SK-N-MC (cell line): ENCODE measurements at regions not wholly inside any gene's neighbourhood (a gene's known extent, or its start where the extent isn't known, plus 50 kb on each side); places are given as distances from the start of the nearest gene placed in this dataset.

Experiments used
- DNase-seq: peaks from one replicate; pipeline ENCODE4 v3.0.0-alpha.2; 2011; ENCODE audit warnings: low read depth, low spot score
- H3K27ac ChIP-seq: fragments of 200-600 bp; sonication (generic); 2 replicates; pipeline ENCODE4 v1.5.1; 2016; ENCODE audit warnings: mixed run types
- H3K36me3 ChIP-seq: fragments of 200-600 bp; sonication (generic); 2 replicates; pipeline ENCODE4 v1.6.1; 2017; ENCODE audit warnings: antibody characterized with exemption, low read length, mixed read lengths; ENCODE audit not compliant: insufficient read depth
- H3K4me3 ChIP-seq: fragments of 200-600 bp; sonication (generic); 2 replicates; pipeline ENCODE4 v1.5.1; 2016
- H3K9ac ChIP-seq: fragments of 200-600 bp; sonication (generic); 2 replicates; pipeline ENCODE4 v1.8.0; 2017; ENCODE audit warnings: mixed run types, mixed read lengths; ENCODE audit not compliant: insufficient read length
- H3K9me3 ChIP-seq: fragments of 200-600 bp; sonication (generic); 2 replicates; pipeline ENCODE4 v1.6.1; 2017; ENCODE audit warnings: low read depth, mild to moderate bottlenecking, antibody characterized with exemption, low read length, moderate library complexity, mixed read lengths
- EZH2 ChIP-seq: fragments of 200-600 bp; sonication (generic); IDR thresholded peaks from one replicate; pipeline ENCODE4 v1.6.1; 2017; ENCODE audit warnings: antibody characterized with exemption
- FOXP2 ChIP-seq: optimal IDR thresholded peaks from 2 replicates; pipeline ENCODE3; 2011; ENCODE audit warnings: mild to moderate bottlenecking, moderate library complexity; ENCODE audit not compliant: insufficient read depth; ENCODE audit errors: extremely low read length, control extremely low read depth
- POLR2AphosphoS5 ChIP-seq: IDR thresholded peaks from 2 replicates; pipeline ENCODE4 v1.6.1; 2012; ENCODE audit warnings: mild to moderate bottlenecking, low read depth, low read length, borderline replicate concordance

GRCh38 chr18:77969972-77970371, 720.3 kb downstream of the GALR1 start:
- no peak overlapping the region for H3K27ac ChIP-seq
- TF ChIP-seq EZH2 = no peak
- TF ChIP-seq FOXP2 = no peak
- no peak for TF ChIP-seq POLR2AphosphoS5
- H3K36me3 ChIP-seq = no peaks in the 10 kb centered on the region
- no peak overlapping the region for H3K9ac ChIP-seq
- no peak for DNase-seq
- H3K4me3 ChIP-seq = no peak overlapping the region
- no peaks in the 10 kb centered on the region for H3K9me3 ChIP-seq

GRCh38 chr18:77970814-77971213, 721.2 kb downstream of the GALR1 start:
- DNase-seq = no peak
- H3K9me3 ChIP-seq = no peaks in the 10 kb centered on the region

GRCh38 chr18:77973745-77974144, 724.1 kb downstream of the GALR1 start:
- no peaks in the 10 kb centered on the region for H3K36me3 ChIP-seq
- H3K4me3 ChIP-seq = no peak overlapping the region
- H3K27ac ChIP-seq = no peak overlapping the region
- no peak for DNase-seq
- no peak overlapping the region for H3K9ac ChIP-seq
- no peaks in the 10 kb centered on the region for H3K9me3 ChIP-seq
- TF ChIP-seq EZH2 (no peak), POLR2AphosphoS5 (no peak), FOXP2 (no peak)

More at GRCh38 chr18:77970814-77971213, 721.2 kb downstream of the GALR1 start:
- H3K36me3 ChIP-seq = no peaks in the 10 kb centered on the region
- TF ChIP-seq FOXP2 (no peak), POLR2AphosphoS5 (no peak)
- H3K9ac ChIP-seq = no peak overlapping the region
- no peak overlapping the region for H3K27ac ChIP-seq
- no peak overlapping the region for H3K4me3 ChIP-seq

- H3K27ac ChIP-seq = no peak overlapping the region
- H3K4me3 ChIP-seq = no peak overlapping the region
- TF ChIP-seq POLR2AphosphoS5 (no peak), EZH2 (no peak), FOXP2 (no peak)
- H3K9ac ChIP-seq = no peak overlapping the region
- no peak for DNase-seq
- H3K36me3 ChIP-seq = no peaks in the 10 kb centered on the region
- no peaks in the 10 kb centered on the region for H3K9me3 ChIP-seq
These were observed 724.7 kb downstream of the GALR1 start for GRCh38 chr18:77974329-77974728.

GRCh38 chr18:77977331-77977730, 727.7 kb downstream of the GALR1 start:
- DNase-seq = no peak
- TF ChIP-seq FOXP2 = no peak
- TF ChIP-seq POLR2AphosphoS5 = no peak
- no peak for TF ChIP-seq EZH2
- Histone ChIP-seq H3K9ac (no peak overlapping the region), H3K9me3 (no peaks in the 10 kb centered on the region), H3K27ac (no peak overlapping the region), H3K4me3 (no peak overlapping the region), H3K36me3 (no peaks in the 10 kb centered on the region)

GRCh38 chr18:77980275-77980674, 730.6 kb downstream of the GALR1 start:
- Histone ChIP-seq H3K9me3 (no peaks in the 10 kb centered on the region), H3K27ac (no peak overlapping the region), H3K9ac (no peak overlapping the region), H3K36me3 (no peaks in the 10 kb centered on the region), H3K4me3 (no peak overlapping the region)
- DNase-seq = no peak
- TF ChIP-seq POLR2AphosphoS5 (no peak), FOXP2 (no peak), EZH2 (no peak)

- Histone ChIP-seq H3K36me3 (no peaks in the 10 kb centered on the region), H3K27ac (no peak overlapping the region), H3K9me3 (no peaks in the 10 kb centered on the region), H3K9ac (no peak overlapping the region), H3K4me3 (no peak overlapping the region)
- DNase-seq = no peak
- TF ChIP-seq EZH2 = no peak
- TF ChIP-seq POLR2AphosphoS5 = no peak
- TF ChIP-seq FOXP2 = no peak
These were observed 732.2 kb downstream of the GALR1 start for GRCh38 chr18:77981874-77982273.

- H3K9me3 ChIP-seq = no peaks in the 10 kb centered on the region
- DNase-seq = no peak
- H3K9ac ChIP-seq = no peak overlapping the region
- no peak for TF ChIP-seq EZH2
- TF ChIP-seq POLR2AphosphoS5 = no peak
- no peak for TF ChIP-seq FOXP2
- H3K27ac ChIP-seq = no peak overlapping the region
- no peaks in the 10 kb centered on the region for H3K36me3 ChIP-seq
- H3K4me3 ChIP-seq = no peak overlapping the region
These were observed 733.6 kb downstream of the GALR1 start for GRCh38 chr18:77983270-77983669.

- Histone ChIP-seq H3K4me3 (no peak overlapping the region), H3K36me3 (no peaks in the 10 kb centered on the region), H3K9ac (no peak overlapping the region), H3K27ac (no peak overlapping the region), H3K9me3 (no peaks in the 10 kb centered on the region)
- DNase-seq = no peak
- TF ChIP-seq EZH2 (no peak), FOXP2 (no peak), POLR2AphosphoS5 (no peak)
These were observed 734.5 kb downstream of the GALR1 start for GRCh38 chr18:77984178-77984577.

GRCh38 chr18:77984833-77985232, 735.2 kb downstream of the GALR1 start:
- TF ChIP-seq POLR2AphosphoS5 (no peak), FOXP2 (no peak), EZH2 (no peak)
- H3K9ac ChIP-seq = no peak overlapping the region
- no peaks in the 10 kb centered on the region for H3K36me3 ChIP-seq
- H3K9me3 ChIP-seq = no peaks in the 10 kb centered on the region
- H3K27ac ChIP-seq = no peak overlapping the region
- DNase-seq = no peak
- H3K4me3 ChIP-seq = no peak overlapping the region
